AG04450 (cell line): ENCODE measurements at regions not wholly inside any gene's neighbourhood (a gene's known extent, or its start where the extent isn't known, plus 50 kb on each side); places are given as distances from the start of the nearest gene placed in this dataset.
A peak's percentile ranks its signal among the peaks of the same experiment; 100 is the strongest.

Experiments used
- CTCF ChIA-PET: fragments of 300-600, 350-600 bp; formaldehyde crosslinking; extraction: SDS; loops from one replicate; lab custom pipeline; 2022; ENCODE audit warnings: antibody characterized with exemption, inconsistent platforms; lab: Charles Lee
- POLR2A ChIA-PET: fragments of 350-600 bp; formaldehyde crosslinking; extraction: SDS; loops from one replicate; lab custom pipeline; 2021; ENCODE audit warnings: antibody characterized with exemption, inconsistent platforms; lab: Yijun Ruan, JAX
- DNase-seq: peaks from one replicate; pipeline ENCODE4 v3.0.0-alpha.2; 2011; ENCODE audit warnings: low read depth, low spot score
- H3K27ac ChIP-seq: one replicate; pipeline ENCODE4 v1.5.1; 2012; ENCODE audit warnings: low read depth, low read length, control low read depth
- H3K27me3 ChIP-seq: one replicate; pipeline ENCODE4 v1.6.0; 2012; ENCODE audit warnings: low read length; ENCODE audit not compliant: control insufficient read depth, insufficient read depth
- H3K4me3 ChIP-seq: 2 replicates; pipeline ENCODE4 v1.5.1; 2011; ENCODE audit warnings: mild to moderate bottlenecking, low read depth, low read length, control low read depth
- H3K9me3 ChIP-seq: 2 replicates; pipeline ENCODE4 v1.5.1; 2012; ENCODE audit warnings: low read length; ENCODE audit not compliant: control insufficient read depth, insufficient read depth
- TF ChIP-seq, protein P1 (sequence below): IDR thresholded peaks from 2 replicates; pipeline ENCODE4 v1.5.1; 2011; ENCODE audit warnings: low read depth, low read length, control low read depth, inconsistent platforms

DNA sequence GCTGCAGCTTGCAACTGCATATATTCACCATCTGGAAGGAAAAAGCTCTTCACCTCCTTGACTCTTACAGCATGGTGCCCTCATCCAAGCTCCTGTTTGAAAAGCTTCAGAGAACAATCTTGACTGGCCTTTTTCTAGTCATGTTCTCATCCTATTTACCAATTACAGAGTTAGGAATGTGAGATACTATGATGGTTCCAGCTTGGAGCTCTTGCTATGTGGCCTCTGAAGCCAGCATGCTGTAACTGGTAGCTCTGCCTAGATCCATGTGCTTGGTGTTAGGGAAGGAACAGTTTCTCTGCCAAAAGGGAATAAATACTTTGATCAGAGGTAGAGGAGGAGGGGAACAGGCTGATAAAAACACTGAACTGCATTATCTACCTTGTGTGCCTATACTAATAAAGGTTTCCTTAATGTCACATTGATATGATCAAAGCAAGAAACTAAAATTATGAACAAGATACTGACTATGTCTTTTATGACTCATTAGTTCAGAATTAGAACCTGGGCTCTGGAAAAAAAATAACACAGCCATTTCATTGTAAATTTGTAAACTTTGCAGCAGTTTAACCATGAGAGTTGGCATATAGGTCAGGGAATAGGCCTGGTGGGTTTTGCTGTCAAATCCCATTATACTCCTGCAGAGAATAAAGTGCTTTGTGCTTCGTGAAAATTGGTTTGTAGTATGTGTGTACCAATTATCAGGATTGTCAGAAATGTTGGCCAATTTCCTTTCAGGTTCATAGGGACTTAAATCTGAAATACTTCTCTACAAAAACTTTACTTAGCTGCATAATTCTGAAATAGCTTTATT is 92.7 kb downstream of the LEPR start:
- TF ChIP-seq, protein P1, sequence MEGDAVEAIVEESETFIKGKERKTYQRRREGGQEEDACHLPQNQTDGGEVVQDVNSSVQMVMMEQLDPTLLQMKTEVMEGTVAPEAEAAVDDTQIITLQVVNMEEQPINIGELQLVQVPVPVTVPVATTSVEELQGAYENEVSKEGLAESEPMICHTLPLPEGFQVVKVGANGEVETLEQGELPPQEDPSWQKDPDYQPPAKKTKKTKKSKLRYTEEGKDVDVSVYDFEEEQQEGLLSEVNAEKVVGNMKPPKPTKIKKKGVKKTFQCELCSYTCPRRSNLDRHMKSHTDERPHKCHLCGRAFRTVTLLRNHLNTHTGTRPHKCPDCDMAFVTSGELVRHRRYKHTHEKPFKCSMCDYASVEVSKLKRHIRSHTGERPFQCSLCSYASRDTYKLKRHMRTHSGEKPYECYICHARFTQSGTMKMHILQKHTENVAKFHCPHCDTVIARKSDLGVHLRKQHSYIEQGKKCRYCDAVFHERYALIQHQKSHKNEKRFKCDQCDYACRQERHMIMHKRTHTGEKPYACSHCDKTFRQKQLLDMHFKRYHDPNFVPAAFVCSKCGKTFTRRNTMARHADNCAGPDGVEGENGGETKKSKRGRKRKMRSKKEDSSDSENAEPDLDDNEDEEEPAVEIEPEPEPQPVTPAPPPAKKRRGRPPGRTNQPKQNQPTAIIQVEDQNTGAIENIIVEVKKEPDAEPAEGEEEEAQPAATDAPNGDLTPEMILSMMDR = no peak
- Histone ChIP-seq H3K27ac (no peak overlapping the region), H3K9me3 (no peaks in the 10 kb centered on the region), H3K27me3 (no peaks in the 10 kb centered on the region), H3K4me3 (no peak overlapping the region)
- CTCF ChIA-PET = no interaction called here
- DNase-seq = no peak
- POLR2A ChIA-PET = no interaction called here

DNA sequence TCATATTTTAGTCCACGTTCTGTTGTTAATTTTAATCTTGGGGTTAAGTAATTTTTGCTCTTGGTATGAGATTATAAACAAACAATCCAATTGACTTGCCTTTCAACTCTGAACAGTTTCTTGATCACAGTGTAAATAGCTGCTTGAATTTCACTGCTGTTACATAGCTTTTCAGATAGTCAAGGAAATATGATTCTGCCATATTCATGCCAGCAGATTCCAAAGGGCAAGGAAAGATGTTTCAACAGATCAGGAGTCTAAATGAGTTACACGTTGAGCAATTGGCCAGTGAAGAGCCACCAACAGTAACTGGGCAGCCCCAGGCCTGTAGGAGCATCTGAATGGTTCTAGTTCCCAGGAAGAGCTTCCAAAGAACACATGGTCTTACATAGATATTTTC is 93.6 kb downstream of the LEPR start:
- TF ChIP-seq, protein P1 = no peak
- Histone ChIP-seq H3K27ac (no peak overlapping the region), H3K27me3 (no peaks in the 10 kb centered on the region), H3K9me3 (no peaks in the 10 kb centered on the region), H3K4me3 (no peak overlapping the region)
- ChIA-PET POLR2A (no interaction called here), CTCF (interaction anchor here (0.5 kb wide), 1 partner anchor 12 kb away, joined by 3 read pairs; no protein-coding TSS in a partner anchor)
- no peak for DNase-seq

DNA sequence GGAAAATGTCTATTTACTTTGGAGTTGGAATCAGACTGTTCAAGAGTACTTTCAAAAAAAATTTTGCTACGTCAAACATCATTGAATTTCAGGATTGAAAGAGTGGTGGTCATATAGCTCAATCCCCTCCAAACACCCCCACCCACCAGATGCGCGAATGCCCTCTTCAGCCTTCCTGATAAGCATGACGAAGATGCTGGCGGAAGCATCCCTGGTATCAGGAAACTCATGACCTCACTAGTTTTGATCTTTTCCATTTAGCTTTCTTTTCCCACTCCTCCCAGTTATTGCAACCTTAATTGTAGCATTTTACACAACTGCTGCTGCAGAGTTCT is 104.4 kb downstream of the LEPR start:
- TF ChIP-seq, protein P1 = no peak
- Histone ChIP-seq H3K4me3 (peak overlapping the region; percentile 52), H3K27ac (no peak overlapping the region), H3K27me3 (peaks cover 27% of the 10 kb centered on the region), H3K9me3 (no peaks in the 10 kb centered on the region)
- DNase-seq = no peak
- CTCF ChIA-PET = no interaction called here
- POLR2A ChIA-PET = no interaction called here

DNA sequence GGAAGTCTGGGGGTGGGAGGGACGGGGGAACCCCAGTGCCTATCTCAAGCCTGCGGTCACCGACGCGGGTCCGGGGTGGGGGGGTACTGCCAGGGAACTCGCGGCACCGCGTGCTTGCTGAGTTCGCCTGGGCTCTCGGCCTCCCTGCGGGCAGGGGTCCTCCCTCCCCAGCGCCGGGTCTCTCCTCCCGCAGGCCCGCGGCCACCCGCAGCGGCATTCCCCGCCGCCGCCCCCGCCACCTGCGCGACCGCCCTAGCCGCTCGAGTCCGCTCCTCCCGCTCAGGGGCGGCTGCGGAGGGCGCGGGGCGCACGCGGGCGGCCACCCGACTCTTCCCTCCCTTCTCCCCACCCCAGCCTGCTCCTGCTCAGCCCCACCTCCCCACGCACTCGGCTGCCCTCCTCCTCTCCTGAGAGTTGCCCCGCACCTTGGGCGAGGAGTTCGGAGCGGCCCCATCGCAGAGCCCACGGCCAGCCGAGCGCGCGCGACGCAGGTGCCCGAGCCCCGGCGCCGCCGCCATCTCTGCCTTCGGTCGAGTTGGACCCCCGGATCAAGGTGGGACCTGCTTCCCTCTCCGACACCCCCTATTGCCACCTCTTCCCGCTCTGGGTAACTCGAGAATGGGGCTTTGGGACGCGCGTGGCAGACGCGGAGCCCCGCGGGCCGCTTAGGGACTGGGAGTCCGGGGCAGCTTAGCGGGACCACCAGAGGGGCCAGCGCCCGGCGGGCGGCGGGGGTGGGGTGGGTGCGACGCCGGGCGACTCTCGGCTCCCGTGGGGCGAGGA is 105.0 kb downstream of the LEPR start:
- H3K9me3 ChIP-seq = no peaks in the 10 kb centered on the region
- H3K27ac ChIP-seq = no peak overlapping the region
- TF ChIP-seq, protein P1 = no peak
- H3K27me3 ChIP-seq = peaks cover 27% of the 10 kb centered on the region
- ChIA-PET POLR2A (no interaction called here), CTCF (interaction anchor here (0.7 kb wide), 1 partner anchor 11 kb away, joined by 3 read pairs; no protein-coding TSS in a partner anchor)
- peak overlapping the region; percentile 52 for H3K4me3 ChIP-seq
- no peak for DNase-seq
